Stimulated activated naive CD4-positive, alpha-beta T cell treated with Interleukin-2 at 50 U/mL for 16 hours (primary cell): ENCODE measurements at regions not wholly inside any gene's neighbourhood (a gene's known extent, or its start where the extent isn't known, plus 50 kb on each side); places are given as distances from the start of the nearest gene placed in this dataset.
A peak's percentile ranks its signal among the peaks of the same experiment; 100 is the strongest.

ENCODE experiments used
- DNase-seq: peaks from one replicate; lab custom pipeline; 2025; lab: John Stamatoyannopoulos, UW

DNA sequence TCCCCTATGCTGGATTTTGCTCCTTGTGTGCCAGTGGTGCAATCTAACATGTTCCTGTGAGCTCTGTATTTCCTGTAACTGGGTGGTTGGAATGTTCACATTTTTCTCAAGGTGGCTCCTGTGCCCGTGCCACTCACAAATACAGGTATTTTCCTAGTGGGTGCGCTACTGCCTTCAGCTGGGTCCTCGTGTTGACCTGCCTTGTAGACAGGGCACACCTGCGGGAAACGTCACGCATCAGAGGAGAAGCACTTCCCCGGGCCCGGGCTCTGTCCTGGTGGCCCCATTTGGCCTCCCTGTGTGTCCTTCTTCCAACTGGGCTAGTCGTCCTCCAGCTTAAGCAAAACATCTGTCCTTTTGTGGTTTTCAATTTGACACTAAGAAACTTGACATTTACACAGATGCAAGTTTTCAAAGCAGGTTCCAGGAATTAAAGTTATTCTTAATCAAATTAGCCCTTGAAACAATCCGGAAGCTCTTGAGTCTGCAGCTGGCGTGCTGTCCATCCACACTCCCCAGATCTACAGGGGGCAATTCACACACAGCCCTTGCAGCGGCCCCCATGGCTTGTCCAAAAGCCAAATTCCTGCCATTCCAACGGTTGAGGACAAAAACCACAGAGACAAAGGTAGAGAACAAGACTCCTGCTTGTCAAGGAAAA lies 275.1 kb downstream of the CDC5L start:
- DNase-seq = no peak

DNA sequence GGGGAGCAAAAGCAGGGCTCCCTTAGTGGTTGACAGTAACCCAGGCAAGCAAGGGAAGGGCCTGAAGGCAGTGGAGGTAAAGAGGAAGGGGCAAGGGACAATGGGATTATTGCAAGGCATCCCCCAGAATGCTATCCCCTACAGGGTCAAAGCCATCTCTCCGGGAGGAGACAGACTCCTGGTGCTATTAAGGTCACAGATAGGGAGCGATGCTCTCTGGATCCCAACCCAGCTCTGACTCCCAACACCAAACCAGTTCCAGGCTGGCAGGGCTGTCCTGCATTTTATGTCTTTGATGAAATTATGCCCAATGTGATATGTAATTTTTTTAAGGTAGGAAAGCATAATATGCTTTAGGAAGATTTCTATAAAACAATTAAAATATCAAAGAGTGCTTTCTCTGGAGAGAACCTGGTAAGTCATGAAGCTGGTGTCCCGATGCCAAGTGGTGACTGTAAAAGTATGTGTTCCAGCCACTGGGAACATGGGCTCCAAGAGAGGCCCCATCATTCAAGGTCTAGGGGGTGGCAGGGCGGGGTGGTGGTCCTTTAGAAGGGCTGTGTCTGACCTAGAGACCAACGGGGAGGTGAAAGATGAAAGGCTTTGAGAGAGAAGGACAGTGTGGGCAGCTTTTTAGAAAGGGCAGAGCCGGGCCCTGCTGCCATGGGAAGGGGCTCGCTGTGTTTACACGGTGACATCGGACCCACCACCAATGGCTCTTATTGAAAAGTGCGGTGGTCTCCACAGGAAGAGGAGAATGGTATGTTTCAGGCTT lies 276.5 kb downstream of the CDC5L start:
- no peak for DNase-seq

DNA sequence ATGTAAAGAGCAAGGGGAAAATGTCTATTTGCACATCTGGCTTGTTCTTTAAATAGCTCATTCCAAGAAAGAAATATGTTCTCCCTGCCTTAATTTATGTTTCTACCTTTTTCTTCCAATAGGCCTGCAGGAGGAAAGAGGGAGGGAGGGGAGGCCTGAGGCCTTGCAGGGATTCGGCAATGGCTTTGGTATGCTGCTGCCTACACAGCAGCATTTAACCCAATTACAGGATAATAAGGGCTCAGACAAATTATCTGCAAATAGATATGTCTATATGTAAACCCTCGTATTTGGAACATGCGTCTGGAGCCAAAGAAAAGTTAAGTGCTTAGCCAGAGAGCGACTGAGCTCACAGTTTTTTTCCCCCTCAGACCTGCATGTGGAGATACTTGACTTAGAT lies 277.2 kb downstream of the CDC5L start:
- no peak for DNase-seq

DNA sequence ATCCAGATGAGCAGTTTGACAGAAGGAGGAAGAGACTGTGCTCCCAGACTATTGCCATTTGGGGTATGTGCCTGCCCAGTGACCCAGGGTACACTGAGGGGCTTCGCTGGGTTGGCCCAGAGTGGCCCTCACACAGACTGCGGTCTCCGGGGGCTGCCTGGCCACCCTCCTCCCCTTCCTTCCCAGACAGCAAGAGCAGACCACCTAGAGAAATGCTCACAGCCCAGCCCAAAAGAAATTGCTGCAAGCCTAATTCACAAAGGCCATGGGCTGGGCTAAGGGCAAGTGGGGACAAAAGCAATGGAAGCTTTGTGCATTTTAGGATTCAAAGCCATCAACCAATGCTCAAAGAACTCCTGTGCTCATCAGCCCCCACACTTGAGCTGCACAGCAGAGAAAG lies 277.6 kb downstream of the CDC5L start:
- DNase-seq = no peak

DNA sequence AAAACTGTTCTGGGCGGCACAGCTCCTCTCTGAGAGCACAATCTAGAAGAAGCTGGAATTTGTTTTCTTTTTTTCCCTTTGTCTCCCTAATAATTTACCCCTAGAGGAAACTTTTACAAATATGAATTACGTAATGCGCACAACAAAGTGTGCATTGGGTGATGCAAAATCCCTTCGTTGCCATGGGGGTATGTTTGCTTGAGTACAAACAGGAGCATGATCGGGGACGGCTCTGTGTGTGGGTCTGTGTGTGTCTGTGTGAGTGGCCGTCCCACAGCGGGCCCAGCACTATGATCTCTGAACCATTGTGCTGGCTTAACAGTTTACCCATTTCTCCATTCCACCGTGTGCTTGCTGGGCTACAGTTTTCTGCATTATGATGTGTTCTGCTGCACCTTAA lies 278.2 kb downstream of the CDC5L start:
- no peak for DNase-seq

DNA sequence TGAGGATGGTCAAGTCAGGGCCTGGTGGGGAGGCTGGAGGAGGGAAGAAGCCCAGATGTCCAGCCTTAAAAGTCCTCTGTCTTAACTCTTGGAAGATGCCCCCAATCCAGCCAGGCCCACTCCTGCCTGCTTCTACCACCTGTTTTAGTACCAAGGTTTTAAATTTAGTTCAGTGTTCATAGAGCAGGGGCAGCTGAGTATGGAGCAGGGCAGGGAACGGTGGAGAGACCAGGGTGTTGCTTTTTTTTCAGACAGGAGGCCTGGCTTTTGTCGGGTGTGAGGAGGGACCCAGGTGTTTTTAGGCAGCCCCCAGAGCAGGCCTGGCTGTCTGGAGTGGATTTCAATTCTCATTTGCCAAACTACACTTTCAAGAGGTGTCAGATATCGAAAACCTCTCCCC lies 278.8 kb downstream of the CDC5L start:
- DNase-seq = no peak

DNA sequence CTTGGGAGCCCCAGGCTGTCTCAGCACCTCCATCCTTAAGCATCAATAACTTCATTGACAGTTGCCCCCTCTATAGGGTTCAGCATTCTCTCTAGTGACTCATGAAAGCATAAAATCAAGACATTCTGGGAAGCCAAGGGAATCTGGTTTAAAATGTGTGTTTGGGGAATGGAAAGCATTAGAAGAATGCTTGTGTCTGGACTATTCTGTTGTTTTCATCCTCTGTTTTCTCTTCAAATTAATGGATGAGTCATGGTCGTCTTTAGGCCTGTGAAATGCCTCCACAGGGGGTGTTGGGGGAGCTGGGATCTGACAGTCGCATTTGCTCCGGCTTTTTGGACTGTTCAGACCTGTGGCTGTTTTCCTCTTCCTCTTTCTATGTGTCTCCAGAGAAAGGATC lies 279.7 kb downstream of the CDC5L start:
- no peak for DNase-seq

DNA sequence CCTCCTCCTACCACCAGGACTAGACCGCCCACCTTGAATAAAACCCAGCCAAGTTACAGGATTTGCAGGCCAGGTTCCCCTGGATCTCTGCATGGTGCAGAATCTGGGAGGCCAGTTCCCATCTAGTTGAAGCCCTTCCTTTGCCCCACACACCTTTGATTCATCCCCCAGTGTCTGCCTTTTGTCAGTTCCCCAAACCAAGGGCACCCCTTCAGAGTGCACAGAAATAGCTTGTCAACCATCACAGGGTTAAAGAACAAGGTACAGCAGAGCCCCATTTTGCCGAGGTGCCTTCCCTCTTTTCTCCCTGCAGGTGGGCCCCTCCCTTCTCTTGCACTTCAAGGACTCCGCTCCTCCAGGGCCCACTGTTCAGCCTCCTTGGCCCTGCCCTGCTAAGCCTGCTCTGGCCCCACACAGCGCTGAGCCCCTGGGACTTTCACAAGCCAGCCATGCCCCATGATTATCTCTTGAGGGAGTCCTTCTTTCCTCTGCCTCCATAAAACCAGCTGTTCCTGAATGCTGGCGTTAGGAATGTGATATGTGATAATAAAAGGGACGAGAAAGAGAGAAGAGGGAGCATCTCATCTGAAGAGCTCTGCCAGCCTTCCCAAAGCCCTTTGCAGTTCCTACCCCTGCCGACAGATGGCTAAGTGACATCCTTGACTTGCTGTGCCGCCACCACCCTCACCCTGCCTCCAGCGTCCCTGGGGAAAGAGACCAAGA lies 280.3 kb downstream of the CDC5L start:
- peak; percentile 23 for DNase-seq

DNA sequence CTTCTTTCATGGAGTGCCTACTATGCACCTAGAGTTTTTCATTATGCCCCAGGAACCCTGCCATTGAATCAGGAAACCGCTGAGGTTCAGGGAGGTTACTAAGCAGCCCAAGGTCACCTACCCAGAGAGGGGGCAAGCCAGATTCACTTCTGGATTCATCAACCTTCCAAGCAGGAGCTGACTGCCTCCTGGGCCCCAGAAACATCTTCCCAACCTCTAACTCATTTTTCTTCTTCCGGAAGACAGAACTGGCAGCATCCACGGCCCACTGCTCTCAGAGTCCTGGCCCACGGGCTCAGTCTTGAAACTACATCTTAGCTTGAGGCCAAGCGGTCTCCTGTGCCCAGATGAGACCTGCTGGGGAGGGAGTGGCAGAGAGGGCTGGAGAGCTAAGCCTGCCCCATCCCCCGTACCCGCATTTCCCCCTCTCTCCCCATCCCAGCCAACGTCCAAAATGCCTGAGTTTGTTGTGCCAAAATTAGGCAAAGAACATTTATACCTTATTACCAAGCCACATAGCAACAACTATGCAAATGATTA lies 281.0 kb downstream of the CDC5L start:
- DNase-seq = no peak

DNA sequence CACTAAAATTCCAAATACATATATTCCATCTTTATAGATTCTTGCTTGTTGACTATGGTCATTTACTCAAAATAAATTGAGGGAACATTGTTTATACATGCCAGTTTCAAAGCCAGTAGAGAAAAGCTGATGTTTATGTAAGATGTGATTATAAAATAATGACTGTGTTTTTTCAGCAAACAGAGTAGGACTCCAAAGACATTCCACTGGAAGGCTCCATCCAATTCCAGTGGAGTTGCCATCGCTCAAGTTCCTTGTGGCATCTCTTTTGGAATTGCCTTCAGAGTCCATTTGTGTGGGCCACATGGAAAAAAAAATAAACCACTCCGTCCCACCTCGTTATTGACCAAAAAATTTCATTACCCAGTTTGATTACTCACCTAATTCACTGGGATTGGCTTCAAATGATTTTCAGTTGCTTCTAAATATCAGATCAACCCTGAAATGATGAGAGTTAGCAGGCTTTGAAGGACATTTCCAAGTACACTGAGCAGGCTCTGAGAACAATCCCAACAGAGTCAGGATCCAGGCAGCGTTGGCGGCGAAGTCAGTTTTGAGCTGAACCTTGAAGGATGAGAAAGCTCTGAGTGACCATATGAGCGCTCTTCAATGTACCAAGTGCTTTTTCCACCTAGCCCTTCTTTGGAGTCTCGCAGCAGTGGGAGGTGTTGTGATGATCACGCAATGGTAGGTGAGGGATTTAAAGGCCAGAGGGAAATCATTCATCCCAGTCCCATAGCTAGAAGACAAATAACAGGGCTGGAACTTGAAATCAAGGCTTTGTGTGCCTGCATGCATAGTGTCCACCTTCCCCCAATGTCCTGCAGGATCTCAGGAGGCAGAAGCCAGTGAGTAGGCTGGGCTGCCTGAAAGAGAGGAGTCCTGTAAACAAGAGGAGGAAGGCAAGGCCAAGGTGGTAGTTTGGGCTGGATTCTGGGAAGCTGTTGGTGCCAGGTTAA lies 281.7 kb downstream of the CDC5L start:
- DNase-seq = no peak

DNA sequence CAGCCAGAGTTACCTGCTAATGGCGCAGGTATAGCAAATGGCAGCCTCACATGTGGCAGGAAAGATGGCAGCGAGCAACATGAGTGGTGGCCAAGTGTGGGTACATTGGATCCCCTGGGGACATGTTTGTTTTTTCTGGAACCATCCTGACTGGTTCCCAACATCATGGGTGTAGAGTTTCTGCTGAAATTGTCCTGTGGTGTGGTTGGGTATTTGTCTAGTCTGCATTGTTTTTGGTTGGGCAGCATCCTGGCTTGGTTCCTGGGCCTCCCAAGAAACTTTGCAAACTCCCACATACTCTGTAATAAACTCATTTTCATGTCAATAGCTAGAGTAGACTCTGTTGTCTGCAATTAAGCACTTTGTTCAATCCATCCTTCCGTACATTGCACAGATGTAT lies 282.6 kb downstream of the CDC5L start:
- DNase-seq = no peak

DNA sequence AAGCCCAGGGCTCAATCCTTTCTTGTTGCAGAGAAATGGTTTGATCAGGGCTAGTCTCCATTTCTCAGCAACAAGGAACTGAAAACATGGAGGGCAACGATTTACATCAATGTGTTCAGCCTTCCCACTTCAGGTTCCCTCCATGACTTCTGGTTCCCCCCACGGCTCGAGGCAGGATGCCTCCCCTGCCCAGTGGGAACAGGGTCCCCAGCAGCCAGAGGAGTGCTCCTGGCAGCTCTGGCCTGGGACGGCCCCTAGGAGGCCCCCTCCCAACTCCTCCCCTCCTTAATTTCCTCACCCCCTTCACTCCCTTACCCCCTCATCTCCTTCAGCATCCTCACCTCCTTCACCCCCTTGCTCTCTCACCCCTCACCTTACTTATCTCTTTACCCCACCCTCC lies 283.8 kb downstream of the CDC5L start:
- DNase-seq = no peak

DNA sequence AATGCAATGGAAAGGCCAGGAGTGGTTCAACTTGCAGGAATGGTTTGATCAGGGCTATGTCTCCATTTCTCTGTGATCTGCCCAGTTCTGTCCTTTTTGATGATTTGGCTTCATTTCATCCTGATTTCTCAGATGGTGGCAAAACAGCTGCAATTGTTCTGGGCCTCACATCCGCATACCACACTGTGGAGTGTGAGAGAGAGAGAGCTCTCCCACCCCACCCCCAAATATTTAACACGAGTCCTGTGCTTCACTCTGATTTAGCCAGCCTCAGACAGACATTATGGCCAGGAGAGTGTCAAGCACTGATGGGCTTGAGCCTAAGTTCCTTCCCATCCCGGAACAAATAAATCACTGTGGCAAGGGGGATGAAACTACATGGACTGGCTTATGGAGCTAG lies 284.6 kb downstream of the CDC5L start:
- no peak for DNase-seq

DNA sequence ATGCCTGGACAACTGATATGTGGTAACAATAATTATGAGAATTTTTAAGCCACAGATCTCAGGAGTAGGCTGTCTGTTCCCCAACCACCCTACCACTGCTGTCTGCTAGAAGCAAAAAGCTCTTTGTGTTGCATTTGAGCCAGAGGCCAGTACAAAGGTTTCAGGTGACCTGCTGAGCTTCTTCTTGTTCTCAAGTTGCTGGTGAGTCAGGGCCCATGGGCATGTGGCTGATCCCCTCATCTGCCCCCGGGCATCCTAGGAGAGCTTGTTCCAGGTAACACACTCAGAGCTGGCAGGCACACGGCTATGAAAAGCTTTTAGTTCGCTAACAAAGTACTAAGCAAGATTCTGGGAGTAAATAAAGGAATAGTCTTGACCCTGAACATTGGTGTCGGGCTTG lies 285.3 kb downstream of the CDC5L start:
- no peak for DNase-seq

DNA sequence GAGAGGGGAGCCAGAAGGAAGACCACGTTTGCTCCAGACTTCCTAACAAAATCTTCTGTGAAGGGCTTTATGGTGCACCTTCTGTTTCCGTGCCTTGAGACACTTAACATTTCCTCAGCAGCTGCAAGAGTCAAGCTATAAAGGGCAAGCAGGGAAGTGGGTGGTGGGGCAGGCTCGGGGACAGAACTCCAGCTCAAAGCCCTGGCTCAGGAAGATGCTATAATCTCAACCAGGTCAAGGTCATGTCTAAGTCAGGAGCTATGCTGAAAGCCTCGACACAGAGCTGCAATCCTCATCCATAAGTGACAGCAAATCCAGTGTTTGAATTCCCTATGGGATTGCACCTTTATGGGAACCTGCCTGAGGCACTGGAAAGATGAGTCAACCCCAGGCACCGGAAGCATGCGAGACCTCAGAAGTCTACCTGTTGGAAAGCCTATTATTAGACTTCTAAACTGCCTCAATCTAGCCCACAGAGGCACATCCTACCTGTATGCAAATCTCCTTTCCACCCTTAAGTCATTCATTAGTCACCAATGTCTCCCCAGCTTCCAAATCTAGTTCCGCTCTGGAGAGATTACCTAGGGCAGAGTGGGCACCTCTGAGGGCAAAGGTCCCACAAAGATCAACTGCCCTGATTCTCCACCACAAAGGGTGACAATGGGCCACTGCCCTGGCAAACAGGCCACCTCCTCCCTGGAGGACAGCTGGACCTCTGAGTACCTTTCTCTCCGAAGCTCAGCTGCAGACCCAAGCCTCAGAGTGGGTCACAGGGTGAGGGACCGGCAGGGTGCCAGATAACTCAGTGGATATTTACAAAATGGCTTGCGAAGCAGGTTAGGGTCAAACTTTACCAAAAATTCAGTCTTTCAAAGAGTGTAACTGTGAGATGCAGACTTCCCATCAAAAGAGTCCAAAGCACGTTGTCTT lies 287.0 kb downstream of the CDC5L start:
- DNase-seq = no peak

DNA sequence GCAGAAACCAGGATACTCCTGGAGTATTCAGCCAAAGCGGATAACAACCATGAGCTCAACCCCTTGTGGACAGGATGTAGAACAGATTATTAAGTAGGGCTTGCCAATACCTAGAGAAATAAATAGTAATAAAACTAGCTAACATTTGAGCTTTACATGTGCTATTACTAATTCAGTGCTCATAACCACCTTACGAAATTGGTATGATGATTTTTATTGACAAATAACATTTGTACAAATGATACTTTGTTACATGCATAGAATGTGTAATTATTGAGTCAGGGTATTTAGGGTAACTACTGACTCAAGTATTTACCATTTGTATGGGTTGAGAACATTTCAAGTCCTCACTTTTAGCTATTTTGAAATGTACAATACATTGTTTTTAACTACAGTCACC lies 287.9 kb downstream of the CDC5L start:
- no peak for DNase-seq

DNA sequence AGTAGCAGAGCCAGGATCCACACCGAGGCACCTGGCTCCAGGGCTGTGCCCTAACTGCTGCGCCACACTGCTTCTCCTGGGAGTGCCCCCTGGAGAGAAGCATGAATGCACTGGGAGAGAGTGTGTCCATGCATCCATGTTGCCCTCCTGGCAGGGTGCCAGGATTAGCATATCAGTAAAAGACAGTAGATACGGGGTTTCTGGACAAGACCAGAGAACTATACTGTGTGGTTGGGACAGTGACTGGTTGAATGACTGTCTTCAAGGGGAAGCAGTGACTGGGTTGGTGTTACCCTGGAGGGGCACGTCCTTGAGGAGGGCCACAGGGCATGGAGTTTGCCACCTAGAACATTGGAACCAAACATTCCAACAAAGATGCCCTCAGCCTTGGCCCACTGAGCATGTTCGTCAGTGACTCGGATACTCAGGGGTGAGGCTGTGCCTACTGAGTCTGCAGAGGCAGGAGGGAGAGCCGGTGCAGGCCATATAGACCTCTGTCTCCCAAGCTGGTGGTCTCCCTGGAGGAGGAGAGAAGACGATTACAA lies 288.8 kb downstream of the CDC5L start:
- DNase-seq = no peak

DNA sequence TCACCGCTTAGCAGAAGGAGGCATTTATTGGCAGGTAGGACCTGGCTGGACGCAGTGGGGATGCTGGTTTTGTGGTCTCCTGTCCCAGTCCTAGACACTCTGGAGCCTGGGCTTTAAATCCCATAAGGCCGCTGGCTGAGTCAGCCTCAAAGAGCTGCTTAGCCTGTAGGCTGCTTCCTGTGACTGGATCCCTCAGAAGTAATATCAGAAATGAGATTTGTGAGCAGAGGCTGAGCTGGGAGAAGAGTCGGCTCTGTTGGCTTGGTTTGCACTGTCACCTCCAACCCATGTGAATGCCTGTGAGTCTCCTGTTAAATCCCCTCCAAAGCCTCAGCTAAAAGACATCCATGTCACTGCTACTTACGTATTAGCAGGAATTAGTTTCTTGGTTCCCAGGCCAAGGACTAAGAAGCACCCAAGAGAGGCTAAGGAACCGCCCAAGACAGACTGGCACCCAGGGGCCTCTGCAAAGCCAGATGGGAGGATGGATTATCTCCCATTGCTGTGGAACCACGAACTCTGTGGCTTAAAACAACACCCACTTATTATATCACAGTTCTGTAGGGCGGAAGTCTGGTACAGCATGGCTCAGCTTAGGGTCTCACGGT lies 289.4 kb downstream of the CDC5L start:
- no peak for DNase-seq

DNA sequence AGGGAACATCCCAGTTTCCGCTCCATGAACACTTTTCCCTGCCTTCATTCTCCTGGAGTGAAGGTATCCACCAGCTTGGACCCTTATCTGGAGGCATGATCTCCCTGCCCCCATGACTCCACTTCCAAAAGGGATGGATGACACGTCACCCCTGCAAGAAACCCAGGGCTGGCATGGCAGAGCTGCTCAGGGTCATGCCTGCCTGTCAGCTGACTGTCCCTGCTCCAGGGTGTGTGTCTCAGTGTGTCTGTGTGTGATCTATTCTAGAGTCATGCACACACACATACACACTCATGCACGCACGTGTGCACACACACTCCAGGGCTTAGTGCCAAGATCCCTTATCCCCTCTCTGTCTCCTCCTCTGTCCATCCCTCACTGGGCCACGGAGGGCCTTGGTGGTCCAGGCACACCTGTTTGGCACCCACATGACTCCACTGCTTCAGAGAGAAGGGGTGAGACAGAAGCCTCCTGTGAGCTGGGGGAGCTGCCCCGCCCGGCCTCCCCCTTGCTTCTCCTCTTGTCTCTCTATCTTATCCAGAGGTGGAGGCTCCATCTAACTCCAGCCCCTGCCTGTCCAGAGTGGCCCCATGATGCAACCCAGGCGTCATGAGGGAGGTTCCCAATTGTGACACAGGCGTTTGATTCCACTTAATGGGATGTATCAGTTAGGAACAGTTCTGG lies 290.9 kb downstream of the CDC5L start:
- no peak for DNase-seq
